ENCODE measurements at regions not wholly inside any gene's neighbourhood (a gene's known extent, or its start where the extent isn't known, plus 50 kb on each side); places are given as distances from the start of the nearest gene placed in this dataset.
"Not testable (repeated sequence)": the region's sequence is repeated elsewhere in the genome, so short reads cannot be mapped to it uniquely, and the experiment has no call there.

DNA sequence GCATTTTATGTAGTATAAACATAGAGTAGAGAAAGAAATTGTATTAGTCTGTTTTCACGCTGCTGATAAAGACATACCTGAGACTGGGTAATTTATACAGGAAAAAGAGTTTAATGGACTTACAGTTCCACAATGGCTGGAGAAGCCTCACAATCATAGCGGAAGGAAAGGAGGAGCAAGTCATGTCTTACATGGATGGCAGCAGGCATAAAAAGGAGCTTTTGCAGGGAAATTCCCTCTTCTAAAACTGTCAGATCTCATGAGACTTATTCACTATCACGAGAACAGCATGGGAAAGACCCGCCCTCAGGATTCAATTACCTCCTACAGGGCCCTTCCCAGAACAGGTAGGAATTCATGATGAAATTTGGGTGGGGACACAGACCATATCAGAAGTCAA, 98.1 kb downstream of the ARRDC3 start:
- TF ChIP-seq POLR2A (IDR thresholded peaks at IDR 0.05): not testable (repeated sequence)
- TF ChIP-seq, protein P1, sequence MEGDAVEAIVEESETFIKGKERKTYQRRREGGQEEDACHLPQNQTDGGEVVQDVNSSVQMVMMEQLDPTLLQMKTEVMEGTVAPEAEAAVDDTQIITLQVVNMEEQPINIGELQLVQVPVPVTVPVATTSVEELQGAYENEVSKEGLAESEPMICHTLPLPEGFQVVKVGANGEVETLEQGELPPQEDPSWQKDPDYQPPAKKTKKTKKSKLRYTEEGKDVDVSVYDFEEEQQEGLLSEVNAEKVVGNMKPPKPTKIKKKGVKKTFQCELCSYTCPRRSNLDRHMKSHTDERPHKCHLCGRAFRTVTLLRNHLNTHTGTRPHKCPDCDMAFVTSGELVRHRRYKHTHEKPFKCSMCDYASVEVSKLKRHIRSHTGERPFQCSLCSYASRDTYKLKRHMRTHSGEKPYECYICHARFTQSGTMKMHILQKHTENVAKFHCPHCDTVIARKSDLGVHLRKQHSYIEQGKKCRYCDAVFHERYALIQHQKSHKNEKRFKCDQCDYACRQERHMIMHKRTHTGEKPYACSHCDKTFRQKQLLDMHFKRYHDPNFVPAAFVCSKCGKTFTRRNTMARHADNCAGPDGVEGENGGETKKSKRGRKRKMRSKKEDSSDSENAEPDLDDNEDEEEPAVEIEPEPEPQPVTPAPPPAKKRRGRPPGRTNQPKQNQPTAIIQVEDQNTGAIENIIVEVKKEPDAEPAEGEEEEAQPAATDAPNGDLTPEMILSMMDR (IDR thresholded peaks at IDR 0.05): not testable (repeated sequence)
